HT-29 (cell line): ENCODE measurements at regions not wholly inside any gene's neighbourhood (a gene's known extent, or its start where the extent isn't known, plus 50 kb on each side); places are given as distances from the start of the nearest gene placed in this dataset.
"Not testable (repeated sequence)": the region's sequence is repeated elsewhere in the genome, so short reads cannot be mapped to it uniquely, and the experiment has no call there.

Experiments
- DNase-seq: peaks from one replicate; pipeline ENCODE4 v3.0.0-alpha.2; 2015; ENCODE audit warnings: low spot score

DNA sequence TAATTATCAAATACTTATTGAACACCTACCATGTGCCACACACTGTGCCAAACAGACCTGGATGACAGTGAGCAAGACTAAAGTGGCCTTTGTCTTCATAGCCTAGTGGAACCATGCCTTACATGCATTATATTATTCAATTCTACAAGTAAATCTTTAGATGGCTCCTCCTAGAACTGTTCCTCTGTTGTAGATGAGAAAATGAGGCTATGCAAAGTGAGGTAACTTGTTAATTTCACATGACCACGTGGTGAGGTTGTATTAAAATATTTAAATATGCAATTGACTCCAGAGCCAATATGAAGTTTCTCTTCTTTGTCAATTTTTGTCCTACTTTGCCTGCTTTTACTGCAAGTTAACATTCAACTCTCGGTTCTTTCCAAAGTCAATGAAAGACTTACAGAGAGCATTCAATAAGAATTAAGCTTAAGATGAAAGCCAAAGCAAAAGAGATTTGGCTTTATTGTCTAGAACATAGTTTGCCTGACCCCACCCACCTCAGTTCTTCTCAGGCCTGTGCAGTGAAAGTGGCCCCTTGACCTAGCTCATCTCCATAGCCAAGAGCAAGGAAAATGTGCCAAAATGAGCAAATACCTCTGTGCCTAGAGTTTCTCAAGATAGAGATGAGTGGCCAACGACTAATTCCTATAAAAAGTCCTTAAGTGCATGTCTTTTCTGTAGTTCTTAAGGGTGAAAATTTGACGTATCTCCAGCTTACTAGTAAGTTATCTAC is 263.2 kb upstream of the NFIA start:
- no peak for DNase-seq

DNA sequence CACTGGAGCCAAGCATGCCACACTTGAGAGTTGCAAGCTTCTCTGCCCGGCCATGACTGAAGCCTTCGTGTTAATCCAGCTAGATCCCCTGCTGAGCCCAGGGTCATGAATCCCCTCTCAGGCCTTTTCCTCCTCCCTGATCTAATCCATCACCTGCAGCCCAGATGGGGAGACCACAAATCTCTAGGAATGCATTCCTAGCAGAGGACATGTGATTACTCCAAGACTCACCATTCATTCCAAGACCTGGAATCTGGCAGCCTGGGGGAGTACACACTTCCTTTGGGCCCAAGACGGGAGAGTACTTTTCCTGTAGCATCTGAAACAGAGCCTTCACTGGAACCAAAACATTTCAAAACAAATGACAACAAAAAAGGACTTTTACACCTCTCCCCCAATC is 269.3 kb upstream of the NFIA start:
- no peak for DNase-seq

DNA sequence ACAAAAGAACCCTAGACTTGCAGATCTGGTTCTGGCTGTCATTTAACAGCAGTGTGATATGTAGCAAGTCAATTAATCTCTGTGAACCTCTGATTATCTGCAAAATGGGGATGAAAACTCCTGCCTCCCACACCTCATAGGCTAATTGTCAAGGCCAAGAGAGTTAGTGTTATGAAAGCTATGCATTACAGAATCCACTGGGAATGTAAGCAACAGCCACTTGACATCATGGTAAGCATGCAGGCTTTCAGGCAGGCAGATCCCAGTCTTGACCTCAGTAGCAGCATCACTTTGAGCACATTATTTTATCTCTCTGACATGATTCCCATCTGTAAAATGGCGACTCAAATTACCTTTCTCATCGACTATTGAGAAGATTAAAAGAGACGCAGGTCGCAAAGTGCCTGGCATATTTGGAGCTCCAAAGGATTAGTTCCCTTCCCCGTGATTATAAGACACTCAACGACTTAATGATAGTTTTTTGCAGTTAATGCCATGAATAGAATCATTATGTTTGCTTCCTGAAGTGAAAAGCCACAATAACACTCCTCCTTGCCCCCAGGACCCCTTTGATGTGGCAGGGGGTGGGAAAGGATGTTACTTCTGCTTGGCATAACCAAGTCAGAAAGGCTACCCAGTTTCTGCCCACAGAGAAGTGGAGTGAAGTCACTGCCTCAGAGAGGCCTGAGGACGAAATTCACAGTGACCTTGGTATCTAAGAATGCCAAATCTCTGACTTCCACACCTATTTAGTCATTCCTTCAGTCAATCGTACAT is 273.0 kb upstream of the NFIA start:
- no peak for DNase-seq

DNA sequence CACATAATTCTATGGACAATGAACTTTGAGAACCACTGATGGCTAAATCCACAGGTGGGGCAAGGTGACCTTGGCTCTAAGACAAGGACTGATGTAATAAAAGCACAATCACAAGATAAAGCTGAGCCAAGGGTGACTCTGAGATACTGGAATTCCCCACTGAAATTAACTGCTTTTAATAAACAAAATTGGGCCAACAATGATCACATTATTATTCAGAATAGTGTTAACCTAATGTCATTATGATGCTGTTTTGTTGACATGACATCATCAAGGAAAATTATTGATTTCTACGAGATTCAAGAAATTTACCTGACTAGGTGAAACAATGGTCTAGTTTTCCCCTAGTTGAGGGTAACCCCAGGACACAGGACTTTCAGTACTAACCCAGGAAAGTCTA is 273.7 kb upstream of the NFIA start:
- DNase-seq: no peak

DNA sequence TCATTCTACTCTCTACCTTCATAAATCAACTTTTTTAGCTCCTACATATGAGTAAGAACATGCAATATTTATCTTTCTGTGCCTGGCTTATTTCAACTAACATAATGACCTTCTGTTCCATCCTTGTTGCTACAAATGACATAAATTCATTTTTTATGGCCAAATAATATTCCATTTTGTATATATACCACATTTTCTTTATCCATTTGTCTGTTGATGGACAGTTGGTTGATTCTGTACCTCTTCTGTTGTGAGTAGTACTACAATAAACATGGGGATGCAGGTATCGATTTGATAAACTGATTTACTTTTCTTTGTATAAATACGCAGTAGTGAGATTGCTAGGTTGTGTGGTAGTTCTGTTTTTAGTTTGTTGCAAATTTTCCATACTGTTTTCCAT is 279.5 kb upstream of the NFIA start:
- DNase-seq: no peak

DNA sequence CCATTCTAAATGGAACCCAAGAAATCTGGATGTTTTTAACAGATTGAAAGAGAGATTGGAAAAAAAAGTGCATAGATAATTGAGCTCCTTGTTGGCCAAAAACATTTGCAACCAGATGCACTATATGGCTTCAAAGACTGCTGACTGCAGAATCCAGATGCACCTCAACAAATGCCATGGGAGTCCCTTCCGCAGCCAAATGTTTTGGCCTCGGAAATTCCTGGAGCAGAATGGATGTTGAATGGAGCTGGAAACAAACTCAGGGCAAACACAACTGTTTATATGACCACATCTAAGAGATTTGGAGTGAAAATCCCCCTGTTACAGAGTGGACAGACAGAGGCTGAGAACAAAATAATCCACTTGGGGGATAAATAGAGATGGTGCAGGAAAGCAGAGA is 285.0 kb upstream of the NFIA start:
- DNase-seq: no peak

DNA sequence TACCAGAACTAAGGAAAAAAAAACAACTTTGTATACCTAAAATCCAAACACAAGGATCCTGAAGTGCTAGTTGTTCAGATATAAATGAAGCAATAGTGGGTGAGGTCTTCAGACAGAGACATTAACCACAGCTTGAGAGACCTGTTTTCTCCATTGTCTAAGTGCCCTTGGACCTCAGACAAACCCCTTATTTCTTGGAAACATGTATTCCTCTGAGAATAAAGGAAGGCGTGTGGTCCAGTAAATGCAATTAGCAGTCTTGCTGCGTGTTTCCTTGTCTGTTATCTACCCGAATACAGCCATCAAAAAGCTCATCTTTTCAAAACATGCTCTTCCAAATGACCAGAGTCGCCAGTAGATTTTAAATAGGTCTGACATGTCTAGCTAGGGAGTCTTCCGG is 291.1 kb upstream of the NFIA start:
- no peak for DNase-seq

DNA sequence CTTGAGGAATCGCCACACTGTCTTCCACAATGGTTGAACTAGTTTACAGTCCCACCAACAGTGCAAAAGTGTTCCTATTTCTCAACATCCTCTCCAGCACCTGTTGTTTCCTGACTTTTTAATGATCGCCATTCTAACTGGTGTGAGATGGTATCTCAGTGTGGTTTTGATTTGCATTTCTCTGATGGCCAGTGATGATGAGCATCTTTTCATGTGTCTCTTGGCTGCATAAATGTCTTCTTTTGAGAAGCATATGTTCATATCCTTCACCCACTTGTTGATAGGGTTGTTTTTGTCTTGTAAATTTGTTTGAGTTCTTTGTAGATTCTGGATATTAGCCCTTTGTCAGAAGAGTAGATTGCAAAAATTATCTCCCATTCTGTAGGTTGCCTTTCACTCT is 309.3 kb upstream of the NFIA start:
- DNase-seq: not testable (repeated sequence)

DNA sequence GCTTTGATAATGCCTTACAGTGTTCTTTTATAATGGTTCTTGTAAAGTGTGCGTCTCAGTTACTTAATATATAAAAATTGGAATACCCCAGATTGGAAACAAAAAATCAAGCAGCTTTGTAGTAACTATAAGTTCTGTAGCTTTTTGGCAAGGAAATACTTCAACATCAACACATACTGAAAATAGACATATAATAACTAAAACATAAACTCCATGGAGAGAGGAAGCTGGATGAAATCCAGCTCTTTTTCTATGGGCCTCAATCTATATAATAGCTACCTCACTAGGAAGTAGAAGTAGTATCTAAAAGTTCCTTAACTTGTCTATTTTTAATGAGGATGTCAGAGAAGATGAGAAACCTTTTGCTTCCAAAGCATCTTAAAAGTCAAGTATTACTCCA is 313.3 kb upstream of the NFIA start:
- no peak for DNase-seq

DNA sequence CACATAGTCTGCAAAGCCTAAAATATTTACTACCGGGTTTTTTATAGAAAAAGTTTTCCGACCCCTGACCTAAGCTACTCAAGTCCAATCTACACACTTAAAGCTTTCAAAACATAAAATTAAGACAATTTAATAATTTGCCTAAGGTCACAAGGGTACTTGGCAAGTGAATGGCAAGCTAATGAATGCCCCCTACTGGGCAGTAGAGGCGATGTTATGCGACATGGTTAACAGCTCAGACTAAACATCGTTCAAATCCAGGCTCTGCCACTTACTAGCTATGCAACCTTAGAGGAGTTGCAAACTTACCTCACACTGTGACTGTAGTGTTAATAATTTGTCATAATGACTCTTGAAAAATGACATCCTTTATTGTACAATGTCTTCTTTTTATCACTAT is 317.2 kb upstream of the NFIA start:
- DNase-seq: peak; percentile 57

DNA sequence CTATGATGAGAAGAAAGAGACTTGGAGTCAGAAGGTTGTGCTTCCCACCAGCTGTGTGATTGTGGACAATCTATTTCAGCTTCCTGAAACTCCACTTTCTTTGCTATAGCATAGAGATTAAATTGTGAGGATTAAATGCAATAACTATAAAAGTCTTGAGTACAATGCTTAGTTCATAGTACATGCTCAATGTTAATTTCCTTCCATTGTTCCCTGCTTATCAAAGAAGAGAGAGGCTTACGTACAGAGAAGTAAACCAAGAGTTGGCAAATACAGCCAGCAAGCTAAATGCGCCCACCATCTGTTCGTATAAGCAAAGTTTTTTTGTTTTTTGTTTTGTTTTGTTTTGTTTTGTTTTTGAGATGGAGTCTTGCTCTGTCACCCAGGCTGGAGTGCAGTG is 317.9 kb upstream of the NFIA start:
- no peak for DNase-seq

DNA sequence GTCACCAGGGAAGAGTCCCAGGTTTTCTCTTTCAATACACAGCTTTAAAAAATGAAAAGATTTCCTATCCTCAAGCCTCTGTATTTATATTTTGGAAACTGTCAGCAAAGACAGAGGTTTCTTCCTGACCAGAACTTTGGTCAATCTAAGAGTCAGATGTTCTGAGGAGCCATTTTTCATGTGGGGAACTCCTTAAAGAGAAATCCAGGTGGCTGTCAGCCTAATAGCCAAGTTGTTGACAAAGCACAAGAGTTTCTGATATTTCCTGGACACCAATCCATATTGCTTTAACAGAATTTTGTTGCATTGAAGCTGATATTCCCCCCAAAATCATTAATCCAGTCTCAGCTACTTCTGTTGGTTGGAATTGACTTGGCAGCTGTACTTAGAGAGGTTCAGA is 318.6 kb upstream of the NFIA start:
- no peak for DNase-seq

DNA sequence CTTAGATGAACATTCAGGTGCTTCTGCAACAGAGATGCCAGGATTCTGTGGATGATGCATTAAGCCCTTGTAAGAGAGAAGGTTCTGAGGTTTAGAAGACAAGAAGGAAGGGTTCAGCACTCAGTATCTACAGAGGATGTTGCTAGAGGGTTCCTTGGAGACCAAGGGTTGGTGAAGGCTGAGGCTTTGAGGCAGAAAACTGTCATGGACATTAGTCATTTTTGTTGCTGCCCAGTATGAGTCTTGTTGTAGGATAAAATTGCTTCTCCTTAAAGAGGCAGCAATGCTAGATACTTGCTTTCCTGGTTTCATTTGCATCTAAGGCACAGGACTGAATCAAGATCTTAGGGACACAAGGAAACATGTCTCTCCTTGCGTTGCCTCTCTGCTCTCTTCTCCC is 319.4 kb upstream of the NFIA start:
- no peak for DNase-seq

DNA sequence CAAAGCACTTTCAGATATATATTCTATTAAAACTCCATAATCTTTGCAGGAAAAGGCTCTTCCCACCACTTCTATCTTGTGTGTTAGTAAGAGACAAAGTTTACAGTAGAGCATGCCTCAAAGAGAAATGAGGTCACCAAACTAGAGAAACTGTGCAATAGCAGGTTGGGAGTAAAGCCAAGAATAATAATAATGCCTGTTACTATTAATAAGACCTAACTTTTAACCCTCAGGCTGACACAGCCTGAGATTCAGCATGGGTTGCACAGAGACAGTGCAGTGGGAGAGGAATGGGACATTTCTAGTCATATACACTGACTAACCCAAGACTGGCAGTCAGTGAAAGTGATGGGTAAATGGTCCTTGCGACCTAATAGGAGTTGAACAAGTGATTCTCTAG is 320.2 kb upstream of the NFIA start:
- DNase-seq: no peak

DNA sequence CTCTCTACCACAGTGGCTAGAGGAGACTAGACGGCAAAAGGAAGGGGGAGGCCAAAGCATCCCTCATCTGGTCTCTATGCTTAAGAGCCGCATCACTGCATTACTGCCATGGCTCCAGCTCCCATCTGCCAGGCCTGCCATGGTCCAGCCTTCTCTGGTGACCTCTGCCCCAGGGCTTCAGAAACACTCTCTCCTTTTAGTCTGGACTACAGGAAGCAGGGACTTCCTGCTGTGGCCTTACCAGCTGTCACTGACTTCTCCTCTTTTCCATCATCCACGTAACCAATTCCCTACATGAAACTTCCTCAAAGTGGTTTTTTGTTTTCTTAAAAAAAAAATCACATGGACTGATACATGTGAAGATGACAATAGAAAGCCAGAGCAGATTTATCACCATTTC is 323.1 kb upstream of the NFIA start:
- no peak for DNase-seq

DNA sequence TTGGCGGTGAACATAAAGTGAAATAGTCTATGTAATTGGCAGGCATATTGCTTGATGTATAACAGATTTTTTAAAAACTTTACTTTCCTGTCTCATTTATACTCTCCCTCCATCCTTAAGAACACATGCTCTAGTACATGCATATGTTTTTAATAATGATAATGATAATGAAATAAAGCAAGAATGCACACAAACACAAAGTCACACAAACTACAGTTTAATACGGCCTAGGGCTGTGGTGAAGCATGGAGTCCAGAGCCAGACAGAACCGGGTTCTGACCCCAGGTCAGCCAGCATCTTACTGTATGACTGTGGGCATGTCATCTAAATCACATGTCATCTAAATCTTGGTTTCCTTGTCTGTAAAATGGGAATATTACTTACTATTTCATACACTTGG is 324.9 kb upstream of the NFIA start:
- DNase-seq: no peak

DNA sequence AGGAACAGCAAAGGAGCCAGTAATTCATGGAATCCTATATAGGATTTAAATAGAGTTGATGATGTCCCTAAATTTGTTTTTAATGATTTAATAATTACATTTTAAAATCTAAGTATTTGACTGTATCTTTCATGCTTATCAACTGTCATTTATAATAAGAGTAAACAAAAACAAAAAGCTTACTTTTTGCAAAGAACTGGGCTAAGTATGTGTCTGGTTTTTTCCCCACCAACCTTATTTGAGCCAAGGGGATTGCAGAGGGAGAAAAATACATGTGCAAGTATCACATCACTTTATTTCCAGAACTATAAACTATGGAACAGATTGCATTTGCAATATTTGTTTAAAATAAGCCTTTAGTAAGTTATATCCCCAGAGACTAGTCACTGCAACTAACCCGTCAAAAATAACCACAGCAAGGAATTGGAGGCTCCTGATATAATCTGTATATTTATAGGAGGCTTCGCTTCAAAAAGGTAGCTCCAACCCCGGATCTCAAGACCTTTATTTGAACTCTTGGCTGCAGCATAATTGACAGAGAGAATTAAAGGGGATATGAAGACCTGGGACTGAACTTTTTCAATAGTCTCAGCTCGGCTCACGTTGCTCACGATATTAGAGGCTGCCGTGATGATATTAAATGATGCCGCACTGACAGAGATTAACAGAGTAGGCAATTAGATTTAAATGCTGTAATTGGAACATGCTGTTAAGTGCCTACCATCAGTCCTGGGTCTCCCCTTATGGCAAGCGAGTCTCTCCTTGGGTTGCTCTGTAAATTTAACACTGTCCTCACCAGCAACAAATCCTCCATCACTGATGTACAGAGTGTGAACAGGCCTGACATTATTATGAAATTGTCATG is 329.1 kb upstream of the NFIA start:
- DNase-seq: no peak

DNA sequence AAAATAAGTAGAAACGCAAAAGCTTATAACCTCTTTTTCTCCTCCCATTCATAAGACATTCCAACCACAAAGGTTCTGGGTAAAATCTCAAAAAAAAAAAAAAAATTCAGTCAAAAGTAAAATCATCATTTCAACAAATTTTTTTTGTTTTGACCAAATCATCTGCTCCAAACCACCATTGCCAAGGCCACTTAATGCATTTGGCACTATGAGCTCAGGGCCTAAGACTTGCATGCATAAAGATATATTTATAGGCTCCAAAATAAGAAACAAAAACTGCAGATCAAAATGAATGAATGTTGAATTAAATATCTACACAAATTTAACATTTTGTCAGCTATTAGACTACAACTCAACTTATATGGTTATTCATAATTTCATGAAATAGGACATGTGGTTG is 331.1 kb upstream of the NFIA start:
- DNase-seq: no peak

DNA sequence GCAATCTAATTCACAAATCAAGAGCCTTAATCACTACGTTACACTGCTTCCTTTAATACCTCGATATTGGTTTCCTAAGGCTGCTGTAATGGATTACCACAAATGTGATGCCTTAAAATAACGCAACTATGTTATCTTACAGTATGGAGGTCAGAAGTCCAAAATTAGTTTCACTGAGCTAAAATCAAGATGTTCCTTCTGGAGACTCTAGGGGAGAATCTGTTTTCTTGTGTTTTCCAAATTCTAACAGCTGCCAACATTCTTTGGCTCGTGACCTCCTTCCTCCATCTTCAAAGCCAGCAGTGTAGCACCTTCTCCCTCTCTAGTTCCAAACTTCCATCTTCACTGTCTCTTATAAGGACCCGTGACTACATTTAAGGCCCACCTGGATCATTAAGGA is 335.0 kb upstream of the NFIA start:
- no peak for DNase-seq

DNA sequence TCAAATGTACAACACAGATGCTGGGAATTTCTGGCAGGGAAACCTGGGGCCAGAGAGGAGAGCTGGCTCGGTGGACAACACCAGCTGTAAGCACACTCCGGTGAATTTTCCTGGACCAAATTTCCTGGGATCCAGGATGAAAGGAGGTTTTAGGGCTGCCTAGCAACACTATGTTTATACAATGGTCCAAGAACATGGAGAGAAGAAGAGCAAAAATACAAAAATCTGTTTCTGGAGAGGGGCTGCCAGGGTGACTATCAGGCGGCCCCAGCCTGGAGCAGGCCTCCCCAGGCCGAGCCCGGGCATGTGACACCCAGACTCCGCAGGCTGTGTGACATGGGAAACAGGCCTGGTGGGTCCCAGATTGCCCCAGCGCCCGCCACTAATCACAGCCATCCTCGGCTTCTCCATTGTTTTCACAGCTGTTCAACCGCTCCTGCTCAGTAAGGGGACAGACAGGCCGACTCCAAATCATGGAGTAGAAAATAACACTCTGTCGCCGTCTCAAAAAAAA is 336.0 kb upstream of the NFIA start:
- no peak for DNase-seq

DNA sequence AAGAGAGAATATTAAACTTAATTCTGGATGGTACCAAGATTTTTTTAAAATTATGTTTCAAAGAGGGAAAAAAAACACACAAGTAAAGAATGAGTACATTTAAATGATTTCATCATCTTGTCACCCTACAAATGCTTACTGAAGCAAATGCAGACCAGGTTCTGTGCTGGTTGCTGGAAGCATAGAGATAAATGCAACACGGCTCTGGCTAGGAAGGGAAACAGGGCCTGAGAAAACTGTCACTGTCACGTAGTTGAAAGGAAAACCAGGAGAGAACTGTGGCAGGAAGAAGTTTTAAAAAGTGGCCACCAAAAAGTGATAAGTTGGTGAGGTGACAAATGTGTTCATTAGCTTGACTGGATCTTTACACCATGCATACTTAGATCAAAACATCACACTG is 336.9 kb upstream of the NFIA start:
- DNase-seq: no peak

DNA sequence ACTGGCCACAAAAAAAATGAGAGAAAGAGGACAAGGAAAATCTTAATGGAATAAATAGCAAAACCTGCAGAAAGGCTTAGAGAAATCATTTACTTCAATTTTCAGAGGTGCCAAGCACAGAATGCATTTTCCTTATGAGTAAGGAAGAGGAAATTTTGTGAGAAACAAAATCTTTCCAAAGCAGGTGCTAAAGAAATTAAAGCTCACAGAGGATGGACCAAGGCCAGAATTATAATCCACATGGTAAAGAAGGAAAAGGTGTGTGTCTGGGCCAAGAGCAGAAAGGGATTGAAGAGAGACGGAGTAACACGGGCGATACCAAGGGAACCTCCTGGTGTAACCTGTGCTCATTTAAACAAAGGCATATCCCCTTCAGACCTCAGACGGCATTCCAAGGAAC is 340.0 kb upstream of the NFIA start:
- DNase-seq: no peak
